ENCODE measurements at regions not wholly inside any gene's neighbourhood (a gene's known extent, or its start where the extent isn't known, plus 50 kb on each side); places are given as distances from the start of the nearest gene placed in this dataset.

- H3K9me3 ChIP-seq, result no peaks in the 10 kb centered on the region
- DNase-seq (ENCODE audit: low spot score in 2 of 2), result no peak
- H3K4me1 ChIP-seq, result no peaks in the 10 kb centered on the region
- H3K4me3 ChIP-seq, result no peak overlapping the region
- intact Hi-C loops (cut with DNase I; ENCODE audit: low total_unique reads), result no loop called here
- H3K27ac ChIP-seq, result no peak overlapping the region
- H3K36me3 ChIP-seq, result no peaks in the 10 kb centered on the region
- H3K27me3 ChIP-seq, result no peaks in the 10 kb centered on the region
- no peak for TF ChIP-seq CTCF (IDR thresholded peaks at IDR 0.05)
- no peak for TF ChIP-seq POLR2A (IDR thresholded peaks at IDR 0.05)
- no peak for TF ChIP-seq POLR2AphosphoS5 (IDR thresholded peaks at IDR 0.05)
Observed at GRCh38 chr16:9371713-9372448, 280.4 kb downstream of the HAPSTR1 start.

GRCh38 chr16:9372934-9373890, 281.8 kb downstream of the HAPSTR1 start:
- Histone ChIP-seq H3K4me3 (no peak overlapping the region), H3K36me3 (no peaks in the 10 kb centered on the region), H3K4me1 (no peaks in the 10 kb centered on the region), H3K27me3 (no peaks in the 10 kb centered on the region), H3K27ac (no peak overlapping the region), H3K9me3 (no peaks in the 10 kb centered on the region)
- intact Hi-C loops (cut with DNase I; ENCODE audit: low total_unique reads), result no loop called here
- TF ChIP-seq CTCF (IDR thresholded peaks at IDR 0.05), result no peak
- no peak for TF ChIP-seq POLR2A (IDR thresholded peaks at IDR 0.05)
- no peak for TF ChIP-seq POLR2AphosphoS5 (IDR thresholded peaks at IDR 0.05)
- no peak for DNase-seq (ENCODE audit: low spot score in 2 of 2)

- TF ChIP-seq CTCF (IDR thresholded peaks at IDR 0.05) (no peak), POLR2A (IDR thresholded peaks at IDR 0.05) (no peak), POLR2AphosphoS5 (IDR thresholded peaks at IDR 0.05) (no peak)
- no peak for DNase-seq (ENCODE audit: low spot score in 2 of 2)
- no peaks in the 10 kb centered on the region for H3K4me1 ChIP-seq
- intact Hi-C loops (cut with DNase I; ENCODE audit: low total_unique reads), result no loop called here
- no peak overlapping the region for H3K27ac ChIP-seq
- H3K9me3 ChIP-seq, result no peaks in the 10 kb centered on the region
- H3K4me3 ChIP-seq, result no peak overlapping the region
- no peaks in the 10 kb centered on the region for H3K36me3 ChIP-seq
- H3K27me3 ChIP-seq, result no peaks in the 10 kb centered on the region
Observed at GRCh38 chr16:9374061-9374460, 282.6 kb downstream of the HAPSTR1 start.

- H3K4me1 ChIP-seq, result no peaks in the 10 kb centered on the region
- H3K9me3 ChIP-seq, result no peaks in the 10 kb centered on the region
- H3K4me3 ChIP-seq, result no peak overlapping the region
- no peak overlapping the region for H3K27ac ChIP-seq
- intact Hi-C loops (cut with DNase I; ENCODE audit: low total_unique reads), result no loop called here
- TF ChIP-seq POLR2AphosphoS5 (IDR thresholded peaks at IDR 0.05), result no peak
- no peak for TF ChIP-seq POLR2A (IDR thresholded peaks at IDR 0.05)
- TF ChIP-seq CTCF (IDR thresholded peaks at IDR 0.05), result no peak
- no peaks in the 10 kb centered on the region for H3K27me3 ChIP-seq
- DNase-seq (ENCODE audit: low spot score in 2 of 2), result no peak
- H3K36me3 ChIP-seq, result no peaks in the 10 kb centered on the region
Observed at GRCh38 chr16:9378876-9379275, 287.4 kb downstream of the HAPSTR1 start.

GRCh38 chr16:9380221-9380620, 288.8 kb downstream of the HAPSTR1 start:
- intact Hi-C loops (cut with DNase I; ENCODE audit: low total_unique reads), result loop anchor here (10.0 kb wide), 1 partner anchor 335 kb away; no protein-coding TSS in a partner anchor
- H3K27me3 ChIP-seq, result peaks cover 0 to 4% of the 10 kb centered on the region in 2 donors
- no peaks in the 10 kb centered on the region for H3K4me1 ChIP-seq
- TF ChIP-seq POLR2A (IDR thresholded peaks at IDR 0.05), result no peak
- TF ChIP-seq POLR2AphosphoS5 (IDR thresholded peaks at IDR 0.05), result no peak
- no peak for TF ChIP-seq CTCF (IDR thresholded peaks at IDR 0.05)
- H3K4me3 ChIP-seq, result no peak overlapping the region
- no peaks in the 10 kb centered on the region for H3K9me3 ChIP-seq
- no peaks in the 10 kb centered on the region for H3K36me3 ChIP-seq
- no peak for DNase-seq (ENCODE audit: low spot score in 2 of 2)
- H3K27ac ChIP-seq, result no peak overlapping the region

Data from breast epithelium (tissue), 4 donors.